WTC11 (cell line): ENCODE measurements at regions not wholly inside any gene's neighbourhood (a gene's known extent, or its start where the extent isn't known, plus 50 kb on each side); places are given as distances from the start of the nearest gene placed in this dataset.

Experiments
- ATAC-seq: fragments of 200-7000 bp; cut with Tn5 transposase; 2 replicates; pipeline ENCODE4 v1.10.0; 2021; ENCODE audit warnings: mild to moderate bottlenecking, moderate library complexity
- CTCF ChIA-PET: fragments of 300-600 bp; sonication (Branson Sonifier 250); formaldehyde crosslinking; loops from one replicate; lab custom pipeline; 2021; ENCODE audit warnings: antibody characterized with exemption; lab: Charles Lee
- POLR2A ChIA-PET: fragments of 350-600 bp; sonication (Branson Sonifier 250); formaldehyde crosslinking; loops from one replicate; lab custom pipeline; 2021; ENCODE audit warnings: antibody characterized with exemption; lab: Charles Lee
- DNase-seq: peaks from one replicate; pipeline ENCODE4 v3.0.0; 2021; ENCODE audit warnings: low spot score
- H3K27ac Mint-ChIP-seq: 2 replicates; pipeline ENCODE4 v1.8.0; 2021; ENCODE audit warnings: mixed read lengths
- H3K27me3 Mint-ChIP-seq: 2 replicates; pipeline ENCODE4 v1.8.0; 2021; ENCODE audit warnings: low read depth, mild to moderate bottlenecking, moderate library complexity, mixed read lengths
- H3K36me3 Mint-ChIP-seq: 2 replicates; pipeline ENCODE4 v1.8.0; 2021; ENCODE audit warnings: mixed read lengths
- H3K4me1 Mint-ChIP-seq: 2 replicates; pipeline ENCODE4 v1.8.0; 2022; ENCODE audit warnings: mixed read lengths
- H3K4me3 Mint-ChIP-seq: 2 replicates; pipeline ENCODE4 v1.8.0; 2021; ENCODE audit warnings: mild to moderate bottlenecking, moderate library complexity, mixed read lengths
- H3K9me3 Mint-ChIP-seq: 2 replicates; pipeline ENCODE4 v1.8.0; 2021; ENCODE audit warnings: mixed read lengths
- CBFB ChIP-seq: sonication (generic); formaldehyde crosslinking; IDR thresholded peaks from 2 replicates; pipeline ENCODE4 v1.8.1; 2022; ENCODE audit warnings: mild to moderate bottlenecking, low read depth, missing genetic modification reagents
- CTCF ChIP-seq: fragments of 200-600 bp; IDR thresholded peaks from 2 replicates; pipeline ENCODE4 v1.8.0; 2022; ENCODE audit warnings: antibody characterized with exemption
- ETV6 ChIP-seq: sonication (generic); formaldehyde crosslinking; IDR thresholded peaks from 2 replicates; pipeline ENCODE4 v1.8.1; 2022; ENCODE audit warnings: mild to moderate bottlenecking, missing genetic modification reagents
- FOXP4 ChIP-seq: sonication (generic); formaldehyde crosslinking; IDR thresholded peaks from 2 replicates; pipeline ENCODE4 v1.8.0; 2022; ENCODE audit warnings: mild to moderate bottlenecking, missing genetic modification reagents
- GABPB1 ChIP-seq: sonication (generic); formaldehyde crosslinking; IDR thresholded peaks from 2 replicates; pipeline ENCODE4 v1.8.1; 2023; ENCODE audit warnings: mild to moderate bottlenecking, missing genetic modification reagents
- GTF2I ChIP-seq: fragments of 250-450 bp; sonication (Bioruptor Pico); conservative IDR thresholded peaks from 2 replicates; pipeline ENCODE4 v1.4.0; 2021; ENCODE audit warnings: mild to moderate bottlenecking
- MXD4 ChIP-seq: fragments of 250-450 bp; sonication (Bioruptor Pico); IDR thresholded peaks from 2 replicates; pipeline ENCODE4 v1.8.0; 2021; ENCODE audit warnings: mild to moderate bottlenecking, moderate library complexity, borderline replicate concordance
- MYBL2 ChIP-seq: sonication (generic); formaldehyde crosslinking; IDR thresholded peaks from 2 replicates; pipeline ENCODE4 v1.8.1; 2023; ENCODE audit warnings: mild to moderate bottlenecking, moderate library complexity, missing genetic modification reagents
- NR2C2 ChIP-seq: sonication (generic); formaldehyde crosslinking; IDR thresholded peaks from 2 replicates; pipeline ENCODE4 v1.8.0; 2022; ENCODE audit warnings: mild to moderate bottlenecking, missing genetic modification reagents
- ZNF121 ChIP-seq: sonication (generic); formaldehyde crosslinking; IDR thresholded peaks from 2 replicates; pipeline ENCODE4 v1.8.0; 2023; ENCODE audit warnings: missing genetic modification reagents
- ZNF281 ChIP-seq: sonication (generic); formaldehyde crosslinking; IDR thresholded peaks from 2 replicates; pipeline ENCODE4 v1.8.0; 2023; ENCODE audit warnings: mild to moderate bottlenecking, missing genetic modification reagents

GRCh38 chr5:60417500-60418181 is 282.3 kb downstream of the DEPDC1B start:
- no peaks in the 10 kb centered on the region for H3K4me1 Mint-ChIP-seq
- ATAC-seq: no peak
- ChIA-PET CTCF (no interaction called here), POLR2A (no interaction called here)
- no peak for DNase-seq
- TF ChIP-seq ETV6 (CRISPR knock-in tag): no peak
- no peak for TF ChIP-seq ZNF121 (CRISPR knock-in tag)
- TF ChIP-seq NR2C2: no peak
- TF ChIP-seq GABPB1 (CRISPR knock-in tag): peak; percentile 36; the same call in 1 of the 2 replicates
- H3K4me3 Mint-ChIP-seq: no peak overlapping the region
- peaks cover 15% of the 10 kb centered on the region for H3K36me3 Mint-ChIP-seq
- H3K27me3 Mint-ChIP-seq: no peaks in the 10 kb centered on the region
- no peak overlapping the region for H3K27ac Mint-ChIP-seq
- peaks cover 34% of the 10 kb centered on the region for H3K9me3 Mint-ChIP-seq

GRCh38 chr5:60415443-60415842 is 284.5 kb downstream of the DEPDC1B start:
- POLR2A ChIA-PET: no interaction called here
- Mint-ChIP-seq H3K27me3 (no peaks in the 10 kb centered on the region), H3K36me3 (peaks cover 8% of the 10 kb centered on the region; the same call in 1 of the 2 replicates), H3K27ac (no peak overlapping the region), H3K4me1 (no peaks in the 10 kb centered on the region), H3K9me3 (peaks cover 19% of the 10 kb centered on the region), H3K4me3 (no peak overlapping the region)
- DNase-seq (no peak), ATAC-seq (no peak)
- TF ChIP-seq GTF2I (CRISPR knock-in tag) (no peak), MYBL2 (CRISPR knock-in tag) (no peak), CTCF (no peak), ETV6 (CRISPR knock-in tag) (no peak), MXD4 (CRISPR knock-in tag) (no peak), ZNF281 (CRISPR knock-in tag) (no peak)
- CTCF ChIA-PET: no interaction called here

GRCh38 chr5:60410427-60410826 is 289.5 kb downstream of the DEPDC1B start:
- Mint-ChIP-seq H3K36me3 (no peaks in the 10 kb centered on the region), H3K4me1 (no peaks in the 10 kb centered on the region), H3K9me3 (no peaks in the 10 kb centered on the region), H3K4me3 (no peak overlapping the region), H3K27ac (no peak overlapping the region), H3K27me3 (no peaks in the 10 kb centered on the region)
- ATAC-seq: no peak
- no peak for TF ChIP-seq NR2C2
- no peak for DNase-seq
- POLR2A ChIA-PET: no interaction called here
- CTCF ChIA-PET: no interaction called here

GRCh38 chr5:60404171-60404570 is 295.8 kb downstream of the DEPDC1B start:
- Mint-ChIP-seq H3K4me3 (no peak overlapping the region), H3K9me3 (no peaks in the 10 kb centered on the region), H3K4me1 (no peaks in the 10 kb centered on the region), H3K27me3 (no peaks in the 10 kb centered on the region), H3K27ac (no peak overlapping the region), H3K36me3 (no peaks in the 10 kb centered on the region)
- POLR2A ChIA-PET: no interaction called here
- TF ChIP-seq FOXP4 (CRISPR knock-in tag) (no peak), CBFB (no peak)
- ATAC-seq (no peak), DNase-seq (no peak)
- CTCF ChIA-PET: no interaction called here
